ENCODE measurements at regions not wholly inside any gene's neighbourhood (a gene's known extent, or its start where the extent isn't known, plus 50 kb on each side); places are given as distances from the start of the nearest gene placed in this dataset.

DNA sequence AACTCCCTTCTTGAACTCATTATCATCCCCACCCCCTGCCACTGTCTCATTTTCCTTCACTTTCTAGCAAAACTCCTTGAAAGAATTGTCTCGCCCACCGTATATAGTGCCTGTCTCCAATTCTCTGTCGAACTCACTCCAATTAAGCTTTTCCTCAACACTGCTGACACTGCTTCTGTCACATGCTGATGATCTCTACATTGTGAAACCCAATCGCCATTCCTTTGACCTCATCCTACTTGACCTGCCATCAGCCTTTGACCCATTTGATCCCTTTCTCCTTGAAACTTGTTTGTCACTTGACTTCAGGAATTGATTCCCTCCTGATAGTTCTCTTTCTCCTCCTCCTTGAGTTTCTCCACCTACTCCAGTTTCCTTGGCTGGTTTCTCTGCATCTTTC is 54.8 kb downstream of the CCDC71L start:
- DNase-seq, result no peak

DNA sequence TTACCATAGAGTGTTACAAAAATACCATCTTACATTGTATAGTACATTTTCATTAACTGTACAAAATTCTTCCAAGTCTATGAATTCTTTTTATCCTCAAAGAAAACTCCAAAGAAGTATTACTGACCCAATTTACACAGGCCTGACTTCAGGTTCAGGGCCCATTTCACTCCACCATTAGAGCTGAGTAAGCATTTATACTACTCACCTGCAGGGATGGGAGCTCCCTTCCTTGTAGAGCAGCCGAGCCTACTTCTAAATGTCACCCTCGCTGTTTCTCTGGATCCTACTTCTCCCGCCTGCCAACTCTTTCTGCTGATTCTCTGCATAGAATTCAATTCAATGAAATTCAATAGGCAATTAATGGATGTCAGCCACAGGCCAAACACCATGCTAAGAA is 56.0 kb downstream of the CCDC71L start:
- DNase-seq, result no peak

DNA sequence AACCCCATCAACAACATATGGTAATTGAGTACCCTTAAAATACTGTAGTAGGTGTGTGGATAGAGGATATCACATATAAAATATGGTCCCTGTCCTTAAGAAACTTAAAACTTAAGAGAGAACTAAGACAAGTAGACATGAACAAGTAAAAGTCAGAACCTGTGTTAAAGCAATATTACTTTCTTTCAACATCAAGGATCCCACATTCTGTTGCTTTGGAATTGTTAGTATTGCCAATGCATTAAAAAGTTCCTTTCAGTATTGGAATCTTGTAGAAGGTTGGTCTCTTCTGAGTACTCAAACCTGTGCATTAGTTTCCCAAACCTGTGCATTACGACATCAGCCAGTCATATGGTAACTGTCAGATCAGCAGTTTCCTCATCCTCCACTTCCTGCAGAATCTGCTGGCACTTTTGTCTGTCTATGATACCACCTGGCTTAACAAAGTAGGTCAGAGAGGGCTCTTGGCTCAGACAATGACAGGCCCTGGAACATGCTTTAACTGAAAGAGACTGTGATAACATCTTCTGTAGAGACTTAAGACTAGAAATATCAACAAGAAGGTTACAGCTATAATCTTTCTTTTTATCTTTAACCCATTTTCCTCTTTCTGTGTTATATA is 56.5 kb downstream of the CCDC71L start:
- no peak for DNase-seq

DNA sequence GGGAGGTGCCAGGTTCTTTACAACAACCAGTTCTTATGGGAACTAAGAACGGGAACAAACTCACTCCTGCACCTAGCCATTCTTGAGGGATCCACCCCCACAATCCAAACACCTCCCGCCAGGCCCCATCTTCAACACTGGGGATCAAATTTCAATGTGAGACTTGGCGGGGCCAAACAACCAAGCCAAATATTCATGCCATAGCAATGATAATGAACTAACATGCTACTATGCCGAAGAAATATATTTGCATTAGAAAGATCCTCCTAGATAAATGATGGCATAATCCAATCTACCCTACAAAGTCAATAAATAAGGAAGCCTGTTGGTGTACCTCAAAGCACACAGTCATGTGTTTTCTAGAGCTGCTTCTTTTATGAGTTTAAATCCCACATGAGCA is 57.6 kb downstream of the CCDC71L start:
- no peak for DNase-seq

DNA sequence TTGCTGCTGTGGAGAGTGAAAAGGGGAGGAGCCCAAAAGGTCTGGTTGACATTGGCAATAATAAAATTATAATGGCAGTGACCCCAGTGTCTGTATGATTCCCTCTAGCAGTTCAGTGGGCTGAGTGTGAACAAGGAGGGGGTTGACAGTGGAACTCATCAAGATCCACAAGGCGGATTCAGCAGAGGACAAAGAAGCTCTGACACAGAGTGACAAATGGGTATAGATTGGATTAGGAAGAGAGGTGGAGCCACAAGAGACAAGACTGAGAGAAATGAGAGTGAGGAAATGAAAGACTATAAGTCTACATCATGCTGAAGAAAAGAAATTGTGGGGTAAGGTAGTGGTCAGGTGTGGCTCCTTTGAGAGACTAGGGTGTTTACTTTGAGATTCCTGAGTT is 58.9 kb downstream of the CCDC71L start:
- no peak for DNase-seq

DNA sequence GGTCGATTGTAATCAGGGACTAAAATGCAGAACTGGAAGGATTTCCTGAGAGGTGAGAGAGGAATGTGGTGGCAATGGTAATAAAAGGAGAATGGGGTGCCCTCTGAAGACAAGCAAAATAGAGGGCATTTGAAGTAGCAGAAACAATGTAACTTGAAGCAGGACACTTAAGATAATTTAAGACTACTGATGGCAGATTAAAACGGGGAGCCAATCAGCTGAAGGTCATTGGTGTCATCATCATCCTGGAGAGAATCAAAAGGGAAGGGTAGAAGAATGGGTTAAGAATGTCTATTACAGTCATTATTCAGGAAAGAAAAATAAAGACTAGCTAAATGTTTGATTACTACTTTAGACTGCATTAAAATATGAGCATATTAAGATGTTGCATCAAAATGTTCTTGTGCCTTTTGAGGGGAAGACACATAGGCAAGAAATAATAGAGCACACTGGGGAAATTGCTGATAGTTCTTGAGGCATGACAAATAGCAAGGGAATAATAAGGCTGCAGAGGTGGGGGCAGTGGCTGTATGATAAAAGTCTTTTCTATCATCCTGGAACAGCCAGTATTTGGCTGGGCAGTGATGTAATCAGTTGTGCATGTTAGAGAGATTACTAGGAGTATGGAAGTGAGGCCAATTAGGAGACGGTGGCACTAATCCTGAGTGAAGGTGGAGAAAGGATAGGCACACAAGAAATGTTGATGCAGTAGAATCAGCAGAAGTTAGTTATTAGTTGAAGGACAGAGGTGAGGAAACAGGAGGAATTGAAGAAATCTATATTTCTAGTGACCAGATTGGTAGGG is 60.2 kb downstream of the CCDC71L start:
- DNase-seq, result no peak

DNA sequence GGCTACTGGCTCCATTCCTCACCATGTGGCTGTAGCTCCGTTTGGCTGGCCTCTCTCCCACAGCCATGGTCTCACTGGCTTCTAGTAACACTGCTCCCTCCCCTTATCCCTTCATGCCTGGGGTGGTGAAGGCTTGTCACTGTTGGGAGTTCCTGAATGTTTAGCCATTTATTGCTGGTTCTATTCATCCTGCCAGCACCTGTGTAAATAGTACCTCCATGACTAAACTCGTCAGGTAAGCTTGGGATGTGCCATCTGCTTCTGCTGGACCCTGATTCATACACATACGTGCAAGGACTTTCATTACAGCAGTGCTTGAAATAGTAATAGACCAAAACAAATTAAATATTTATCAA is 61.6 kb downstream of the CCDC71L start:
- no peak for DNase-seq

DNA sequence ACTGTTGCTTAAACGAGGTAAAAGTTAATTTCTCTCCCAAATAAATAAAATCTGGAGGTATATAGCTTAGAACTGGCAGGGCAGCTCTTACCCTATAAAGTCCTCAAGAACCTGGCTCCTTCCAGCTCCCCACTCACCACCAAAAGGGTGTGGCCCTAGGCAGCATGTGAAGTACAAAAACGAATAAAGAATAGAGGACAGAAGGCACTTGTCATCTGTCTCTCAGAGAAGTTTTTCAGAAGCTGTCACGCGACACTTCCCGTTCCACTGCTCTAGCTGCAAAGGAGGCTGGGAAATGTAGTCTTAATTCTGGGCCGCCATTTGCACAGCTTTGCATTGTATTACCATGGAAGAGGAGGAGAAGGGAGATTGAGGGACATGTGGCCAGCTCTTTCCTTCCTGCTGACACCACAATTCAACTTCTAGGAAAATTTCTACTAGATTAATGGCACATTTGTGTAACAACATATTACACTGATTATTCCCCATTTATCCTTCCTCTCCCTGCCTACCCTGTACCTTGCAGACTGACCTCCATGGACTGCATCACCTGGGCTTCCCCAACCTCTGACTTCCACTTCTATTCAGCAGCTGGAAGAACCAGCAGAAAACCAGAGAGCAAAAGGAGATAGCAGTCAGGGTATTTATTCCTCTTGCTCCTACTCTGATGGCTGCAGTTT is 62.2 kb downstream of the CCDC71L start:
- peak; percentile 54 for DNase-seq

DNA sequence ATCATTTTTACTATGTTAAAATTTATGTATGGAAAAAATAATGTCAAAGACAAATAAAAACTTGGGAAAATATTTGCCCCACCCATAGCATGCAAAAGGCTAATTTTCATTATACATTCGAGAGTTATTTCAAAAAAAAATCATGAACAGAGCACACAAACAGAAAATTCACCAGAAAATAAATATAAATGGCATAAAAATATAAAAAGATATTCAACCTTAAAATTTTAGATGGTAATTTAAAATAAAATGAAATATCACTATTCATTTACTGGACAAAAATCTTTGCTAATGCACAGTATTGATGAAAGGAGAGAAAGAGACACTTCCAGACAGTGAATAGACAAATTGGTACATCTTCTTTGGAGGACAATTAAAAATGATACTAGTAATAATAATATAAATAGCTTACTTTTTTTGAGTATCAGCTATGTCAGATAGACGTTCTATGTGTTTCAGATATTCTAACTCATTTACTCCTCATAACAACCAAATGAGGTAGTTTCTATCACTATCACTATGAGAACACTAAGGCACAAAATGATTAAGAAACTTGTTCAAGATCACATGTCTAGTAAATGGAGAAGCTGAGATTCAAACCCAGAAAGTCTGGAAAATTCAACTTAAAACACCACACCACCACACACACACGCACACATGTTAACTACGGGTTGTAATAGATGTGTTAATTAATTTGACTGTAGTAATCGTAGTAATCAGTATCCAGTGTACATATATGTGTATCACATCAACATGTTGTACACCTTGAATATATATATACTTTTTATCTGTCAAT is 63.0 kb downstream of the CCDC71L start:
- no peak for DNase-seq

DNA sequence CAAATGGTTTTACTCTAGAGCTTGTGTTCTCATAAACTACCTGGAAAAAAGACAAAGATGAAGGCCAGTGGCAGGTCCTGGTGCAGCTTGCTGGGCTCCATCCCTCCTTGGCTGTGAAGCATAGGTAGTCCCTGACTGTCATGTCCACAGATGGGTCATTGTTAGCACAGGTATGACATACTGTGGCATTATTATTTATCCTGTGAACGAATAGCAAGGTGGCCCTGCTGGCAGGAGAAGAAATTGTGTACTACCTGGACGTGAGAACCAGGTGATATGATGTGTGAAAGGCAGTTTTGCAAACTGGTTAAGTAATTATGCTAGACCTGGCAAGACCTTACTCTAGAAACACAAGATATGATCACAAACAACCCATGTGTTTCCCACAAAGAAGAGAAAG is 63.9 kb downstream of the CCDC71L start:
- DNase-seq, result no peak

DNA sequence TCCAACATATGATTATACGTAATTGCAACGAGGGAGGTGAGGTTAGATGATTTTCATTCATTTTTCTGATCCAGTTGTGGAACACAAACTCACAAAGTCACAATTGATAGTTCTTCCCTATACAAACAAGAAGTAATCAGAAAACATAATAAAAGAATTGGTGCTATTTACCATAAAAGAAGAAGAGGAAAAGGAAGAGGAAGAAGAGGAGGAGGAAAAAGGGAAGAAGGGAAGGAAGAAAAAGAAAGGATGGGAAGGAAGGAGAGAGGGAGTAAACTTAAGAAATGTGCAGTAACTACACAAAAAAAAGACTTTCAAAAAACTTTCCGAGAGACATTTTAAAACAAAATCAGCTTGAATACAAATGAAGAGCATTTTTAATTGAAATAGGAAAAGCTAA is 65.0 kb downstream of the CCDC71L start:
- DNase-seq, result no peak

DNA sequence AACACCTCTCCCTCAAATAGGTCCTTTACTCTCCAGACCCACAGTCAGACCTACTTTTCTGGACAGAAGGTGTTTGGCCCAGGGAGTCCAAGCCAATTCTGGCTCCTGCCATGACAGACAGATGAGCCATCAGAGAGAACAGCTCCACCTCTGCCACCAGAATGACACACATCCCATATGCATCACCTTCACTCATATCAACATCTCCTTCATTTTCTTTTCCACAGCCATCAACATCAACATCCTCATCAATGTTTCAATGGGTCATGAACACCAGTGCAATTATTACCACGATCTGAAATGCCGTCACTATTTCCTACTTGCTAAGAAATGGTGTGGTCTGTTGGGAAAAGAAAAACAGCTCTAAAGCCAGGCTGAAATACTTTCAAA is 67.9 kb downstream of the CCDC71L start:
- no peak for DNase-seq

DNA sequence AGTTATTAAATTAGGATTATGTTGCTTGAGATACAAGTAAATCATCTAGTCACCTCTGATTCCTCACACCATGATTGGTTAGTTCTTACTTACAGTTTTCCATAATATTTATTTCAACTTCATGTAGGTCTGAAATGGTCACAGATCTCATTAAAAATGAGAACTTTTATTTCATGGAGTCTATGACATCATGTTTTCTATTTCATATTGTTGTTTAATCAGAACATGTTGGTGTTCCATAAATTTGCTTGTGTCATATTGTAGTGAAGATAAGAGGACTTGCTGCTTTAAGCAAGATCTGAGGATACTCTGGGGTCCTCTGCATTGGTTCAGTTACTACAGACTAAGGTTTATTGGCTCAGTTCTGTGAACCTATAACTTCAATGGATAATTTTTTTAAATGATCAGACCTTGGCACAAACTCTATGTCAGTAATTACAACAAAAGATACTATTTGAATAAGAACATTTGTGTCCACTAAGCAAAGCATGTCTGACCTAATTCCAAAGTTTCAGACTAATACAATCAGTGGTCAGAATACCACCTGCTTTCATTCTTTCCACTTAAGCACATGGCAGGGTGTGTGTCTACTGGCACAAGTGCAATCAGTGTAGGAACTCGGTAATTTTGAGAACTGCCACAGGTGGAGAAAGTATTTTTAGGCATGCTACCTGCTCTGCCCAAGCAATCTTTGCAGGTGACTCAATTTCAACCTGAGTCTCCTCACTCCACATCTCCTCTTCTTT is 68.5 kb downstream of the CCDC71L start:
- no peak for DNase-seq

DNA sequence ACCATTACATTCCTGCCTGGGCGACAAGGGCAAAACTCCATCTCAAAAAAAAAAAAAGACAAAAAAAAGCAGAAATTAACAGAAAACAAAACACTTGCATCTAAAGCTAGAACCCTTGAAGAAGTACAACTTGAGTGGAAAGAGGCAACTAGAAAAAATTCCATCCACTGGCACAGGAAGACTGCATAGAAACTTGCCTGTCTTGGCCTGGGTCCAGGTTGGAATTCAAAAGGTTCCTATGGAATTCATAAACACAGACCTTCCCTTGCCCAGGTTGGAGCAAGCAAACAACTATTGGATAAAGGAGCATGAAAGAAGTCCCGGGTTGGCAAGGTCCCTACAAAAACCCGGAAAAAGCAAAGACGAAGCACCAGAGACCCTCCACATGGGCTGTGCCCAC is 69.8 kb downstream of the CCDC71L start:
- DNase-seq, result no peak

DNA sequence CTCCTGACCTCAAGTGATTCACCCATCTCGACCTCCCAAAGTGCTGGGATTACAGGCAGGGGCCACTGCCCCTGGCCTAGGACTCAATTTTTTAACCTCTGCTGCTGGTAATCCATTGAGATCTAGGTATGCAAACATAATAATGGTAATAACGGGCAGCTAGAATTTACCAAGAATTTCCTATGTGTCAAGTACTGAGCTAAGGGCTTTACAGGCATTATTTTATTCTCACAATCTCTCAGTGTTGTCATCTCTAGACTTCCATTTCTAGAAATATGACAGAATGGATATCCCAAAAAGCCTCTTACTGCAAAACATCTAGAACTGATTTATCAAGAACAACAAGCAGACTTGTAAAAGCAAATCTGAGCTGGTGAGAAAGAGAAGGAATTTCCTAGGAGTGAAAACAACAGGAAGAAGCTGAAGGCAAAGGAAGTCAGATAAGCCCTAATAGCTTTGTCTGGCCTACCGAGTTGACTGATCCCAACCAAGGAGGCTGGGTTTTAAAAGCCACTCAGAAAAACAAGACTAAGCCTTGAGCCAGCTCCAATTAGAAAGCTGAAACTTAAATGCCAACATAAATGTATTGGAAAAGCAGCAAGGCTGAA is 70.6 kb downstream of the CCDC71L start:
- no peak for DNase-seq

DNA sequence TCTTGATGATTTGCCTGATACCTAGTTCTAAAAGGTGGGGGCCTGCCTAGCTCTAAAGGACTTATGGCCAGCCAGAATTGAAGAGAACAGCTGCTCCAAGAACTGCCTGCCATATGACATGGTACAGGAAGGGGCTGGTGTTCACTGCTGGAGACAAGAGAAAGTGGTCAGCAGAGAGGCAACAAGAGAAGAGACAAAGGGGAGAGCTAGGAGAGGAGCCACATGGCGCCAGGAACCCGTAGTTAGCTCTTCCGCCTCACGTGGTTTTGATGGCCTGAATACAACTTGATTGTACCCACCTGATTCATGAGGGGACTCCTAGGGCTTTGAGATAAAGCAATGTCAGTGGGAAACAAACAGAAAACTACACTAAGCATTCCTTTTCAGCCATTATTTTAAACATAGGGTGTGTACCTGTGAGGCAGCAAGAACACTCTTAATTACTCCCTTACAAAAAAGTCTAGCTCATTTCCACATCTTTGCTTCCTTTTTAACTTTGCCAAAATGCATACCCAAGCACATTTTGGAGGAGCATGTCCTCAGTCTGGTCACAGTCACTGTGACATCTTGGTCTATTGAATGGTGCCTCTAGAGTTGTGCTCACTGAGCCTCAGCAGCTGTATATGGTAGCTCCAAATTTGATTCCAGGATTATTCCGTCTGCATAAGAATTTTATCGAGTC is 71.6 kb downstream of the CCDC71L start:
- no peak for DNase-seq

DNA sequence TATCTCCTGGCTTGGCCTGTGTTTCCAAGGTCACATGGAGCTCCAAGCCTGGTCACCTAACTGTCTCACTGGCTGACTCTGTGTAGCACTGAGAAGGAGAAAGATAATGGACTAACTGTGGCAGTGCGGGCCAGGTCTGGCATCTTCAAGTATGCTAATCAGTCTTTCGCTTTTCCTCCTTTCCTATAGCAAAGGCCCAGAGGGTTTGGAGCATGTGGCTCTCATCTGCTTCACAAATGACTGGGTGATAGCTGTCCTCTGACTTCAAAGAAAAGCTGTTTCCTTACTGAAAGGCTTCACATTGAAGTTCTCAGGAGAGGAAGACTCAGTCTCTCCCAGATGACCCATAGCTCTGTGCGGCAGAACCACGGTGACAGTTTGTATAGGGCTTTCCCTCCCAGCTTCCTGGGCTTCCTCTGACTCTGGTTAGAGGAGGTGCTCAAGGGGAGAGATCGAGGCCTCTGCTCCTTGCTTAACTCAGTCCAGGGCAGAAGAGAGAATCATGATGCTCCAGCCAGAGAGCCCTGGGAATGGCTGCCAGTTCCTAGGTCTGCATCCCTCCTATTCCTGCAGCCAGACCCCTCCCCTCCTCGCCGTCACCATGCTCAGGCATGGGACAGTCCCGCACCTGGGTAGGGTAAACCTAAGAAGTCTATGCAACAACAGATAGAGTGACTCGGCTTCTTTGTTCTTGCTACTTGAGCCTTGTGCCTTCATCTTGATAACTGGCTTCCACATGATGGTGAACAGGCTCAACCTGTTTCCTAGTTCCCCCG is 72.3 kb downstream of the CCDC71L start:
- DNase-seq, result no peak

DNA sequence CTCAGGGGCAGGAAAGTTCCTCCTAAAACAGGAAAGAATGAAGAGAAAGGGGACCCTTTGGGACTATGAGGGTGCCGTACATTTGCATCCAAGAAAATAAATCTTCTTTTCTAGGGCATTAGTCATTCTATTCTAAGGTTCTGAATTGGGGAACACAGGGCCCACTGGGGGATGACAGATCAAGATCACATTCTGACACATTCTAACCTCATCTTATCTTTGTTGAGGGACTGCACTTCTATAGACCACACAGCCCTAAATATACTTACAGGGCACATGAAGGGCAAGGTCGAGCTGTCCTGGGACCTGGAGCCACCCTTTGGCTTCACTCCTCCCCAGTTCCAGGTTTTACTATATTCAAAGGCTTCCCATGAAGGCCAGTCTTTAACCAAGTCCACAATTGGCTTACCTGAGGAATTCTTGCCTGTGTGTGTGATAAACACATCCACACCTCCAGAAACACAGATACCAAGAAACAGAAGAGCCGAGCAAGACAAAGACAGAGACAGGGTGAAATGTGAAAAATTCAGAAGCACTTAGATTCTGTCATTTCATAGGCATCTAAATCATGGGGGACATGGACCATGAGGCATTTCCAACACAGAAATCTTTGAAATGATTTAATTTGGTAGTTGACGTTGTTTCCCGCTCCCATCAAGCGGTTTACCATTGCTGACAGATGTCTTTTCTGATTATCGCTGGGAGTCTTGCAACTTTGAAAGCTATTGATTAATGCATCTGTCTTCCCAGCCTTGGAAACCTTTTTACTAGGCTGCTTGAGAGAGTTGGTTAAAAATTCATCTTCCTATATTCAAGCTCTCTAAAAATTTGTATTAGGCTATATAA is 75.8 kb downstream of the CCDC71L start:
- no peak for DNase-seq

DNA sequence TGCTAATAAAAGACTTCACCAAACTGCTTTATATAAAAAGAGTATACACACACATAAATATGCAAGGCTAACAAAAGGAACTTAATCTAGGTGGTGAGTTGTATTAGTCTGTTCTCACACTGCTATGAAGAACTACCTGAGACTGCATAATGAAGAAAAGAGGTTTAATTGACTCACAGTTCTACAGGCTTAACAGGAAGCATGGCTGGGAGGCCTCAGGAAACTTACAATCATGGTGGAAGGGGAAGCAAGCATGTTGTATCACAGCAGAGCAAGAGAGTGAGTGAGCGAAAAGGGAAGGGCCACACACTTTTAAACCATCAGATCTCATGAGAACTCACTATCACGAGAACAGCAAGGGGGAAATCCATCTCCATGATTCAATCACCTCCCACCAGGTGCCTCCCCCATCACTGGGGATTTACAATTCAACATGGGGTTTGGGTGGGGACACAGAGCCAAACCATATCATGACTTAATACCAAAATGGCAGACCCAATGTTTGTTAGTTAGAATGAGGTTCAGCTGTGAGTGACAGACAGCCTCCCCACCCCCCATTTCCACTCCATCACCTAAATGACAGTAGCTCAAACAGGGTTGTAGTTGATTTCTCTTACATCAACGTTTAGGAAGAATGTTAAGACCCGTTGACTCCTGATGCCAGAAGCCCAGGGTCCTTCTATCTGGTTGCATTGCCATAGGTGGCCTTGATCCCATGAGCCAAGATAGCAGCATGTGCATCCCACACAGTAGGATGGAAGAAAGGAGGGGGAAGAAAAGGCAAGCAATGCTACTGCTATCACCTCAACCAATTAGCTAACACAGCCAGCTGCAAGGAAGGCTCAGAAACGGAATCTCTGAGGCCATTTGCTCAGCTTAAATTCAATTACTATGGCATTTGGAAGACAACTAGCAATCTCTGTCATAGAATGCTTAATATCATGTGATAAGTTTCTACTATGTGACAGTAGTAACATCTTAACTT is 77.0 kb downstream of the CCDC71L start:
- DNase-seq, result no peak

Measured in activated T-cell treated with anti-CD3 and anti-CD28 coated beads, Interleukin-2, amount 50 U/mL, for 1 hour (primary cell).